SU-DHL-6 (cell line): ENCODE measurements at regions not wholly inside any gene's neighbourhood (a gene's known extent, or its start where the extent isn't known, plus 50 kb on each side); places are given as distances from the start of the nearest gene placed in this dataset.
A peak's percentile ranks its signal among the peaks of the same experiment; 100 is the strongest.

Experiments used
- CTCF ChIP-seq: fragments of 200-600 bp; sonication (generic); IDR thresholded peaks from one replicate; pipeline ENCODE4 v1.5.1; 2017; ENCODE audit warnings: antibody characterized with exemption, mild to moderate bottlenecking, low read length, moderate library complexity; ENCODE audit not compliant: insufficient read depth, poor library complexity, severe bottlenecking
- EZH2phosphoT487 ChIP-seq: fragments of 200-600 bp; sonication (generic), shearing (Covaris generic); conservative IDR thresholded peaks from 2 replicates; pipeline ENCODE4 v1.6.1; 2018; ENCODE audit warnings: mild to moderate bottlenecking, antibody characterized with exemption, low read length, moderate library complexity, mixed read lengths

GRCh38 chr3:177307391-177307790 lies 110.1 kb upstream of the TBL1XR1 start:
- TF ChIP-seq CTCF: peak; percentile 24
- no peak for TF ChIP-seq EZH2phosphoT487
